IMR-90 (cell line): ENCODE measurements at regions not wholly inside any gene's neighbourhood (a gene's known extent, or its start where the extent isn't known, plus 50 kb on each side); places are given as distances from the start of the nearest gene placed in this dataset.

Experiments used
- ATAC-seq: fragments of 200-7000 bp; cut with Tn5 transposase; 2 replicates; pipeline ENCODE4 v1.9.1; 2020; ENCODE audit warnings: low read depth, mild to moderate bottlenecking, moderate library complexity
- BruUV-seq: library from RNA; stranded (reverse); fragments of 400-500 nt; replicated peaks from 2 replicates; lab custom pipeline; 2021; lab: Mats Ljungman, UMichigan
- CTCF ChIA-PET: fragments of 300-600 bp; formaldehyde crosslinking; extraction: SDS; loops from one replicate; lab custom pipeline; 2021; ENCODE audit warnings: antibody characterized with exemption; lab: Yijun Ruan, JAX
- POLR2A ChIA-PET: fragments of 300-600 bp; sonication (Branson Sonifier 250); formaldehyde crosslinking; loops from one replicate; lab custom pipeline; 2022; ENCODE audit warnings: antibody characterized with exemption; ENCODE audit not compliant: unreplicated experiment; lab: Charles Lee
- DNase-seq: peaks from one replicate; pipeline ENCODE4 v3.0.0; 2013
- H2AFZ ChIP-seq: replicated peaks from 2 replicates; pipeline ENCODE3; 2013; ENCODE audit warnings: low read length, mild to moderate bottlenecking; ENCODE audit not compliant: poor library complexity
- H2AK5ac ChIP-seq: 2 replicates; pipeline ENCODE4 v1.6.1; 2013; ENCODE audit warnings: low read depth, low read length, inconsistent platforms
- H2AK9ac ChIP-seq: replicated peaks from 2 replicates; pipeline ENCODE3; 2013; ENCODE audit warnings: mild to moderate bottlenecking, low read depth, low read length, moderate library complexity; ENCODE audit not compliant: poor library complexity
- H2BK120ac ChIP-seq: 2 replicates; pipeline ENCODE4 v1.6.1; 2013; ENCODE audit warnings: low read depth, low read length, inconsistent platforms
- H2BK15ac ChIP-seq: 3 replicates; pipeline ENCODE4 v1.6.1; 2013; ENCODE audit warnings: low read depth, low read length, inconsistent platforms
- H2BK20ac ChIP-seq: 2 replicates; pipeline ENCODE4 v1.6.1; 2013; ENCODE audit warnings: low read depth, mild to moderate bottlenecking, inconsistent platforms, low read length, moderate library complexity
- H2BK5ac ChIP-seq: 2 replicates; pipeline ENCODE4 v1.6.1; 2013; ENCODE audit warnings: mild to moderate bottlenecking, low read depth, low read length, inconsistent platforms; ENCODE audit not compliant: poor library complexity, severe bottlenecking
- H3K14ac ChIP-seq: replicated peaks from 2 replicates; pipeline ENCODE4 v1.6.1; 2013; ENCODE audit warnings: low read depth, low read length, inconsistent platforms
- H3K18ac ChIP-seq: 2 replicates; pipeline ENCODE4 v1.6.1; 2013; ENCODE audit warnings: low read depth, low read length, control low read depth
- H3K23ac ChIP-seq: 2 replicates; pipeline ENCODE4 v1.6.1; 2013; ENCODE audit warnings: low read depth, low read length, inconsistent platforms
- H3K27ac ChIP-seq: 2 replicates; pipeline ENCODE4 v1.5.1; 2013; ENCODE audit warnings: mild to moderate bottlenecking, control low read depth, low read length; ENCODE audit not compliant: insufficient read depth
- H3K27me3 ChIP-seq: 2 replicates; pipeline ENCODE4 v1.6.1; 2013; ENCODE audit warnings: low read length; ENCODE audit not compliant: control insufficient read depth, insufficient read depth
- H3K36me3 ChIP-seq: 2 replicates; pipeline ENCODE4 v1.6.1; 2013; ENCODE audit warnings: low read length, mixed read lengths; ENCODE audit not compliant: control insufficient read depth, insufficient read depth
- H3K4ac ChIP-seq: 2 replicates; pipeline ENCODE4 v1.6.1; 2013; ENCODE audit warnings: low read depth, low read length, inconsistent platforms
- H3K4me1 ChIP-seq: 2 replicates; pipeline ENCODE4 v1.6.1; 2013; ENCODE audit warnings: low read length, mixed read lengths; ENCODE audit not compliant: control insufficient read depth, insufficient read depth
- H3K4me2 ChIP-seq: 2 replicates; pipeline ENCODE4 v1.6.1; 2013; ENCODE audit warnings: low read depth, mild to moderate bottlenecking, control low read depth, low read length, moderate library complexity
- H3K4me3 ChIP-seq: 2 replicates; pipeline ENCODE4 v1.5.1; 2013; ENCODE audit warnings: low read depth, mild to moderate bottlenecking, control low read depth, low read length, moderate library complexity; ENCODE audit not compliant: insufficient read depth
- H3K56ac ChIP-seq: 2 replicates; pipeline ENCODE4 v1.6.1; 2013; ENCODE audit warnings: low read length, inconsistent platforms; ENCODE audit not compliant: insufficient read depth; ENCODE audit errors: extremely low read depth
- H3K79me1 ChIP-seq, 2 experiments: 2 replicates each; pipeline ENCODE4 v1.6.1; 2013; ENCODE audit warnings: low read length in 2 of 2, inconsistent platforms in 1 of 2, low read depth in 1 of 2
- H3K9ac ChIP-seq: 2 replicates; pipeline ENCODE4 v1.6.1; 2013; ENCODE audit warnings: low read depth, low read length, control low read depth
- H3K9me1 ChIP-seq: 2 replicates; pipeline ENCODE4 v1.6.1; 2013; ENCODE audit warnings: low read length, inconsistent platforms; ENCODE audit not compliant: insufficient read depth
- H3K9me3 ChIP-seq: 2 replicates; pipeline ENCODE4 v1.6.1; 2013; ENCODE audit warnings: low read length; ENCODE audit not compliant: control insufficient read depth, insufficient read depth
- H4K20me1 ChIP-seq: 2 replicates; pipeline ENCODE4 v1.6.1; 2013; ENCODE audit warnings: low read length, inconsistent platforms; ENCODE audit not compliant: insufficient read depth
- H4K5ac ChIP-seq: 2 replicates; pipeline ENCODE4 v1.6.1; 2013; ENCODE audit warnings: mild to moderate bottlenecking, low read depth, low read length, control low read depth
- H4K8ac ChIP-seq, 2 experiments: 2 replicates each; pipeline ENCODE4 v1.6.1; 2013; ENCODE audit warnings: low read depth in 2 of 2, low read length in 2 of 2, control low read depth in 1 of 2, inconsistent platforms in 1 of 2
- H4K91ac ChIP-seq: 2 replicates; pipeline ENCODE4 v1.6.1; 2013; ENCODE audit warnings: low read depth, low read length, inconsistent platforms; ENCODE audit not compliant: insufficient read depth
- NFE2L2 ChIP-seq: fragments of 150-350 bp; IDR thresholded peaks from 2 replicates; pipeline ENCODE4 v1.6.1; 2016; ENCODE audit warnings: low read depth, mild to moderate bottlenecking, low read length
- WGBS, 2 experiments: methylation state at CpG; one replicate each; pipeline versions ENCODE4 v1.1.5 to v1.1.7; 2013; ENCODE audit warnings: missing lambda C conversion rate in 2 of 2; ENCODE audit not compliant: insufficient read length in 1 of 2; ENCODE audit errors: extremely low coverage in 2 of 2; 5-methylcytosine and 5-hydroxymethylcytosine counted together
- dilution Hi-C: fragments of 300-500 bp; cut with HindIII; formaldehyde crosslinking; loops from one replicate; pipeline ENCODE4 v1.14.3; 2018; ENCODE audit warnings: low sequenced_read_pairs; ENCODE audit not compliant: unreplicated experiment
- in situ Hi-C: fragments of 300-500 bp; cut with MboI; formaldehyde crosslinking; loops from 3 replicates; pipeline ENCODE4 v1.14.3; 2019; ENCODE audit warnings: low sequenced_read_pairs, inconsistent platforms, mixed read lengths
- intact Hi-C: fragments of 100-400 bp; cut with micrococcal nuclease; formaldehyde crosslinking; loops from 2 replicates; pipeline ENCODE4 v1.10.0; 2022

DNA sequence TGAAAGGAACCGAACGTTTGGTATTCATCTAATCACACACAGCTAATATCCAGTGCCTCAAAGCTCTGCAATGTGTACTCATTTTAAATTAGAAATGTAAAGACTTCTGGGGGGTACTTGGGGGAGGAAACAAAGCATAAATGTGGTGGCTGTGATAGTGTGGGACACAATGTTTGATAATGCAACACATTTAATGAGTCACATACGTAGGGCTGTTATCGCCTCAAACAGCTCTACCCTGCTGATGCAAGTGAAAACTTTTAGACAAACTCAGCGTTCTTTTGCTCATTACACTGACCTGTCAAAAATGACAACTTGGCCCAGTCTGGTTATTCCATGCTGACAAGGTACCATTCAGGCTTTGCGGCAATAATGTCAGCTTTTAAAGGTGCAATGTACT lies 1227.1 kb upstream of the CELF4 start:
- Histone ChIP-seq H4K5ac (no peak overlapping the region), H2AK5ac (no peak overlapping the region), H3K4me2 (no peak overlapping the region), H3K14ac (no peak overlapping the region), H2BK15ac (no peak overlapping the region), H3K4me3 (no peak overlapping the region), H2AFZ (no peak overlapping the region), H3K9ac (no peak overlapping the region), H3K9me3 (no peaks in the 10 kb centered on the region), H3K9me1 (no peaks in the 10 kb centered on the region), H3K79me1 (no peaks in the 10 kb centered on the region), H3K4ac (no peak overlapping the region), H2AK9ac (no peak overlapping the region), H4K20me1 (no peaks in the 10 kb centered on the region), H2BK120ac (no peak overlapping the region), H3K4me1 (no peaks in the 10 kb centered on the region), H2BK20ac (no peak overlapping the region), H4K8ac (no peak overlapping the region), H2BK5ac (no peak overlapping the region), H3K18ac (no peak overlapping the region), H3K56ac (no peak overlapping the region), H3K27me3 (no peaks in the 10 kb centered on the region), H4K91ac (no peak overlapping the region), H3K27ac (no peak overlapping the region), H3K23ac (no peak overlapping the region), H3K36me3 (no peaks in the 10 kb centered on the region)
- dilution Hi-C loops, result no loop called here
- intact Hi-C loops, result no loop called here
- no peak for DNase-seq
- no TSS peak for BruUV-seq
- ATAC-seq, result no peak
- ChIA-PET POLR2A (no interaction called here), CTCF (no interaction called here)
- in situ Hi-C loops, result no loop called here
- no peak for TF ChIP-seq NFE2L2
- WGBS, 2 experiments, result 17% methylated on average over 2 of the region's 6 CpGs; no CpG with 5 or more reads in 1 of the 2 experiments
